HUDEP-2 (cell line): ENCODE measurements at regions not wholly inside any gene's neighbourhood (a gene's known extent, or its start where the extent isn't known, plus 50 kb on each side); places are given as distances from the start of the nearest gene placed in this dataset.

Experiments
- DNase-seq, 76 experiments: peaks; one replicate each; lab custom pipeline; 2025; ENCODE audit not compliant: unreplicated experiment in 76 of 76; lab: John Stamatoyannopoulos, UW

DNA sequence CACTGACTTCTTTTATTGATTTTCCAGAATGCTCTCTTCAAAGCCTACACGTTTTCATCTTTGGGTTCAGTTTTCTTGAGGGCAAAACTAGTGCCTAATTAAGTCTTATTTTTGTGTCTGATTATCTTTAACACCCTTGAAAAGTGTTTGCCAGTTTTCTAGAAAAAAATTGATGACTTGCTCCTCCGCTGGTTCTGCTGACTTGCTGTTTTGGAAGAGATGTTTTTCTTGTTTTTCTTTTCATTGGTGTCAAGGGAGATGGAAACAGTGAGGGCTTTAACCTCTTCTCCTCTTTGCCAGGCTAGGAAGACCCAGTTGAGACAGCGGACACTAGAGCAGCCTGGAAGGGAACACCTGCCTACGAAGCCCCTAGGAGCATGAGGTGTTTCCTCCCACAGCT lies 123.7 kb upstream of the EEPD1 start:
- no peak for DNase-seq

DNA sequence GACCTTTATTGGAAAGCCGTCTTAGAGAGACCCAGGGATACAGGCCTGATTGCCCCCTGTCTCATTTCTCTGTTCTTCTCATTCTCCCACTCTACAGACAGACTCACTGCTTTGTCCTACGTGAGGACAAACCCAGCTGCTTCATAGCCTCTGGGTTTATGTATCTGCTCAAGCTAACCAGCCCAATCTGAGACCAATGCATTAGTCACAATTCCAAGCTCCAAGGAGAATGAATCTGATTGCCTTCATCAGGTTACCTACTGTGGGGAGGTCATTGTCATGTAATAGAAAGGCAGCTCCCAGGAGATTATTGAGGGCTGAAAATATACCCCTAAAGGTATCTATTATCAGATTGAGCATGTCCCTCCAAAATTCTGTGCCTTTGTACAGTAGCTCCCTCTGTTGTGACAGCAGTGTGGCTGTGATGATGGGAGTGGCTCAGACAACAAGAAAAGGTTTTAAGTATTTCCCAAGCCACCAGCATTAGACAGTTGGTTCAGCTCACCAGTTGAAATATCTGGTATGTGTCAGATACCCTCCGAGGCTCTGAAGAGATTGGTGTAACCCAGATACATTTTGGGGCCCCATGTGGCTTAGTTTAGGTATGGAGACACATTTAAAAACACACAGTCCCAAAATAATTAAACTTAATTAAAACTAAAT lies 123.1 kb upstream of the EEPD1 start:
- DNase-seq, result no peak

DNA sequence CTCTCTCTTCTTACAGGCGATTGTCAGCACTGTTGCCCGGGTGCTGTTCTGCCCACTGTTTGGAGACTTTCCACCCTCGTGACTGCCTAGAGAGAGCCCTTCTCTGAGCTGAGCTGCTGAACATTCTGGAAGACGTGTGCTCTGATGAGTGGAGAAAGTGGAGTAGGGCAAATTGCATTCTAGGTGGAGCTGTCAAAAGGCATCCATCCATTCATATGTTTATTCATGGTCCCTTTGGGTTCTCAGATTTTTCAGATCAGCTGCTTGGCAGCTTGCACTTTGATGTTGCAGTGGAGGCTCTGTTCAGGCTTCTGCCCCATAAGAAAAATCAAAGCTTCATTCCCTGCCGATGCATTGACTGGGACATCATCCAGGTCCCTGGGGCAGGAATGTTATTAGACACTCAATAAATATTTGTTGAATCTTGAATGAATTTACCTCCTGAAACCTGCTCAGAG lies 120.7 kb upstream of the EEPD1 start:
- DNase-seq, result no peak

DNA sequence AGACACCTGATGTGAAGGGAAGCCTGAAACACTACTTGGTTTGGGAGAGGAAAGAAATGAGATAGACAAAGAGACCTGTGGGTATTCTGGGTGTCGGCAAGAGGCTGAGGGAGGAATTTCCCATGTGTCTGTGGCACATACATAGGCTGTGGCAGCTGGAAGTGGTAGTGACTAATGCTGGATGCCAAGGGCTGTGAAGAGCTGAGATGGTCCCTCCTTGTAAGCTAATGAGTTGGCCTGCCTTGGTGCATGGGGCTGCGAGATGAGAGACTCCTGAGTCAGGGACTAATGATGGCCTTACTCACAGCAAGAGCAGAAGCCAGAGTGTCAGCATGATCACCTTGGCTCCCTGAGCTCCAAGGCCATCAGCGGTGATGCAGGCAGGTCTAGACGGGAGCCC lies 119.0 kb upstream of the EEPD1 start:
- DNase-seq, result no peak

DNA sequence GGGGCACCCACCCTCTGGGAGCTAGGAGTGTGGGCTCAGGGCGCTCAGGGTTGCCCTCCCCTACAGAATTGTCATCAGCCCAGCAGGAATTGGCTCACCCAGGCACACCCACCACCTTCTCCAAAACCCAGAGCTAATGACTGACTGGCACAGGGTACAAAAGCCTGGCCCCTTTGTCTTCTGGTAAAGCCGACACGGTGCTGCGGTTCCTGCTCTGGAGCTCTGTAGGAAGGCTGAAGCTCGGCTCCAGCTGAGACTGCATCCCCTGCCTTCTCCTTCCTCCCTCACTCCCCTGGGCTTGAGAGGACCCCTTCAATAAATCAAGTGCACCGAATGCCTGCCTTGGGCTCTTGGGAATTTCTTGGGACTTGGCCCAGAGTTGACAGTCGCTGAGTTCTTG lies 117.9 kb upstream of the EEPD1 start:
- no peak for DNase-seq

DNA sequence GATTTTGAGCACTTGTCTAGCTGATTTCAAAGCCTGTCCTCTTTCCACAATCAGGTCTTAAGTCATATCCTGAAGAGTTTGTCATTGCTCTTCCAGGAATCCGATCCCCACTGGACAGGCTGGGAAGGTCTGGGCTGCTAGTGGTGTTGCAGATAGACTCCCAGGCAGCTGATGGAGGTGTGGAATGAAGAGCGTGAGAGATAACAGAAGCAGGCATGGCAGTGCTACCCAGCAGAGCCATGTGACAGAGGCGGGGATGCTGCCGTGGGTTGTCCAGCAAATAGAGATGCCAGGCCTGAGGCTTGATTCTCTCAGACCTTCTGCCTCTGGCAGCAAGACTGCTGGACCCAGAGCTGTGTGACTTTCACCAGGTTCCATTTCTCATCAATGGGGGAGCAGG lies 116.5 kb upstream of the EEPD1 start:
- no peak for DNase-seq

DNA sequence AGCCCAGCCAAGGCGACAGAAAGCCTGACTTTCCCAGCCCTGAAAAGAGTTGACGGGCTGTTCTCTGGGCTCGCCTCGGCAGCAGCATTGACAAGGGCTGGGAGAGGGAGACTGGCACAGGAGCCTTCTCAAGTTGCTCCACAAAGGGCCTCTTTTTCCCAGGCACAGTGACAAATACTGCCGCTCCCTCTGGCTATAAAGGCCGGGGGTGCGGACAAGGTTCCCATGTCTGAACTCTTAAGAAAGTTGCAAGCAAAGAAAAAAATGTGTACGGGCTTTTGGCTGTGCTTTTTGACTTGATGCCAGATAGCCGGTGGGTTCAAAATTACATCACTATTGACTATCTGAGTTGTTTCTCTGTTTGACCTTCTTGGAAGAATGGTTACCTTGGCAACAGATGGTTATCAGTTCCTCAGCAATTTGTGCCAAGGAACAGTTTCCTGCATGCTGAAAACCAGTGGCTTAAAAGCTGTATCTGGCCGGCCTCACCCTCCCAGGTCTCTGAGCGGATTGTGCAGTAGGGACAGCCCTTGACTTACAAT lies 115.9 kb upstream of the EEPD1 start:
- DNase-seq, result peak in 13 of 76 experiments; percentile 1 to 37 (median 13)

DNA sequence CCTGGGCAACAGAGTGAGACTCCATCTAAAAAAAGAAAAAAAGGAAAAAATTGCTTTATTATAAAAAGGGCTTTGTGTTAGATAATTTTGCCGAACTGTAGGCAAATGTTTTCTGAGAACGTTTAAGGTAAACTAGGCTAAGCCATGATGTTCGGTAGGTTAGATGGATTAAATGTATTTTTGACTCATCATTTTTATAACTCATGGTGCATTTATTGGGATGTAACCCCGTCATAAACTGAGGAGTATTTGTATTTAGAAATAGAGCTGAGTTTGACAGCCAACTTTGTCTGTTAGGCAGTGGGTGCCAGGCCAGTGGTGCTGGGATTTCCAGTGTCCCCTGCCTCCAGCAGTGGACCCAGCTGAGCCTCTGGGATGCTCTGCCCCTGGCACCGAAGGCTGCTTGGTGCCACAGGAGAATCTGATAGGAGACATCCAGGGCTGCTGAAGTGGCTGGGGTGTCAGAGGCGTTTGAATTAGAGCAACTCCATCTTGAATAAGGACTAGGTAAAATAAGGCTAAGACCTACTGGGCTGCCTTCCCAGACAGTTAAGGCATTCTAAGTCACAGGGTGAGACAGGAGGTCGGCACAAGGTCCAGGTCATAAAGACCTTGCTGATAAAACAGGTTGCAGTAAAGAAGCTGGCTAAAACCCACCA lies 114.9 kb upstream of the EEPD1 start:
- no peak for DNase-seq

DNA sequence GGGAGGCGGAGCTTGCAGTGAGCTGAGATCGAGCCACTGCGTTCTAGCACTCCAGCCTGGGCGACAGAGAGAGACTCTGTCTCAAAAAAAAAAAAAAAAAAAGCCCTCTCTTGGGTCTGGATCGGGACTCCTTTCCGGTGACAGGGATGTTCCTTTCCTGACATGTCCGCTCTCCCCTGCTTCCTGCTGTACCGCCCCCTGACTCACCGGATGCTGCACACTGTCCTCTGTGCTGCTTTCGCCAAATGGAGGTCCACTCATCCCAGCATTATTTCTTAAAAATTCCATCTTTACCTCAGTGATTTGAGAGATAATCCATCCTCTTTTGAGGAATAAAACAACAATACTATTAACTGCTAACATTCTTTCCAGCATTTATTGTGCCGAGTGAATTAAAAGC lies 113.8 kb upstream of the EEPD1 start:
- no peak for DNase-seq

DNA sequence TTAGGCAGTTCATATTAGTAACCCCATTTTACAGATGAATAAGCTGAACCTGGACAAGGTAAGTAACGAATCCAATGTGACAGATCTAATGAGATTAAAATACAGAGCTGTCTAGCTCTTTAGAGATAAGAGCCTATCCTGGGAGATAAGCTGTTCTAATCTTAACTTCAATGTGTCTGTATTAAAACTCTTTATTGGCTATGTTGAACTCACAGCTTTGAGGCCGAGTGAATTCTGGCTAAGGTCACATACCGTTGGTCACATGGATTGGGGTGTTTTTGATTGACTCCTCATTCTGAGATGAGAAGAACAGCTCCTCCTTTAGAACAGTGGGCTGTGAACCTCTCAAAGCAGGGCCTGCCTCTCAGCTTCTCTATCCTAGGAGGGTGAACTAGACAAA lies 113.4 kb upstream of the EEPD1 start:
- no peak for DNase-seq

DNA sequence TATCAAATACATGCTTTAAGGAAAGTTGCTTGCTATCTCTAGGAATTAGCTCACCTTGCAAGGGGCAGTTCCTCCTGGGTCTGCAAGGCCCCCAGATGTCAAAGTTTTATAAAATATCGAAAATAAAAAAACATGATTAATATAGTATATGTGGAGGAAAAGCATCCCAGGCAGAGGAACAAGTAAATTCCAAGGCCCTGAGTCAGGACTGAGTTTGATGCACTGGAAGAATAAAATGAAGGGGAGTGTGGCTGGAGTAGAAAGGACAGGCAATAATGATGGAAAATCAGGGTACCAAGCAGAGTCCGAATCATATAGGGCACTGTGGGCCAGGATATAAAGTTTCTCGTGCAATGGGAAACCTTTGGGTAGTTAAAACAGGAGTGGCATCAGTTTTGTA lies 112.4 kb upstream of the EEPD1 start:
- no peak for DNase-seq

DNA sequence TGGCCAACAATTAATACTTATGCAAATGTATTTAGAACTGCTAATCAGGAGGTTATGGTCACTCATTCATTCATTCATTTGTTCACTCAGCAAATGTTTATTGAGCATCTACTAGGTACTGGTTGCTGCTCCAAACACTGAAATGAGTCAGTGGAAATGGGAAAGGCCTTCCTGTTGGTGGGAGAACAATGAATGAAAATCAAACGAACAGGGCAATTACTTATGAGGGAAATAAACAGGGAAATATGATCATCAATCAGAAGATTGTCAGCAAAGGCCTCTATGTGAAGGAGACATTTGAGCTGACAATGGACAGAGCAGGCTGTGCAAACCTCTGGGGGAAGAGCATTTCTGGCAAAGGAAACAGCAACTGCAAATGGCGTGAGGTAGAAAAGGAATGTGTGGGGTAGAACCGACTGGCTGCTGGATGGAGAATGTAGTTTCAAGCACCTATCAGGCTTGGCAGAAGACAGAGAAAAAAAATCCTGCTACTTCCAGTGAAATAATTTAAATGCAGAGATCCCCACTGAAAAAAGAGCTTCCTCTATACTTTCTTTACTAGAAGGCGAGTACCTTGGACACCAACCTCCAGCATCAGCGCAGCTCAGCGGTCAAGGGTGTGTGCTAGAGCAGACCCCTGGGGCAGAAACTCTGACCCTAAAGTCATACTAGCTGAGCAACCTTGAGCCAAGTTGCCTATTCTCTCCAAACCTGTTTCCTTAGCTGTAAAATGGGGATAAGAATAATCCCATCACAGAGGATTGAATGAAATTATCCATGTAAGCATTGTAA lies 108.8 kb upstream of the EEPD1 start:
- no peak for DNase-seq

DNA sequence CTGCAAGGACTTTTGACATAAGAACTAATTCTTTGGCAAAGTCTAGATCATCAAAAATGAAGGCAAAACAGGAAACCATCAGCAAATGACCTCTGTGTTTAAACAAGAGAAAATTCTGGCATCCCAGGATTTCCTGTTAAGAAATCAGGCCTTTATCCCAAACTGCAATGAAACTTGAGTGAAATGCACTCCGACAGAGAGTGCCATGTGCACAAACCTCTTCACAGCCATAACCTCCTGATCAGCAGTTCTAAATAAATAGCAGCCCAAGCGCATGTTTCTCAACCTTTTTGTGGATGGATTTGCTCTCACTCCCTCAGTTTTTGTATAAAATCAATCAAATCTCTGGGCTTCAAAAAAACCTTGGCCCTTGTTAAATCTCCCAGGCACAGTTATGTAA lies 107.7 kb upstream of the EEPD1 start:
- no peak for DNase-seq

DNA sequence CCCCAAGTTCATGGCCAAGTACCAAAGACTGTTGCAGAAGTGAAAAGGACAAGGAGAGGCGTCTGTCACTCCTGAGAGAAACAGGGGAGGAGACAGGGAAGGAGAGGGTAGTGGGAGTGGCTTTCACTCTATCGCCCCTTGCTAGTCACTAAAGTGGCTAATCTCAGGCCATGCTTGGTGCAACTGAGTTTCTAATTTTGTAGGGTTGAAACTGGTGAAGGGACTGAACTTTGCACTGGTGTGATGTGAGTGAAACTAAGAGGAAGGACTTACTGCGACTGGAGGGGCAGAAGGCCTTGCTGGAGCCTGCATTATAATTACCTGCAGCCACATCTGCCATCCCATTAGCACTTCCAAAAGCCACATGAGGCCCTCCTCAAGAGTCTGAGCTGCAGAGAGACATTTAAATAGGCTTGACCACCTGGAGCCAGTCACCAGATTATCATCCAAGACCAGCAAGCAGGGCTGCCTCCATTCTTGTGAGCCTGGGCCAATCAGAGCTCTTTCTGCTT lies 107.2 kb upstream of the EEPD1 start:
- no peak for DNase-seq

DNA sequence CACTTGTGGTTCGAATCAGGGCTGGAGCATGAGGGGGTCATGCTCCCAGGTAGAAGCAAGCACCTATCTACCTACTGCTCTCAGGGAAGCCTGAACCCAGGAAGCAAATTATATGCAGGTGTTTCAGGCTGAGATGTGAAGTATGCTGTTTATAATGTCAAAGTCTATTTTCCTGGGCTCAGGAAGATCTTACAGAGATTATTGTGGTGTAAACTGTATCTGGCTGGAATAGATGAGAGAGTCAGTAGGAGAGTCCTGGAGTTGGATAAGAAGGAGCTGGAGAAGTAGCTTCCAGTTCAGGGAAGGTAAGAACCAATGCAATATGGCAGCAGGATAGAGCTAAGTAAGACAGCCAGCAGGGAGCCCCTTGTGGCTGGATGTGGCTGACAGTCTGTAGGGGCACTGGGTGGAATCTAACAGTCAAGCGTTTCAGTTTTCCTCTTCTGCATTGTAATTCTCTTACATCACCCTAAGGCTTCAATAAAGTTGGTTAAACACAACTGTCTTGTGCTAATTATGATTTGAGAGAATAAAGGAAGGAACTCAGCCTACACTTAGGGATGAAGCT lies 105.9 kb upstream of the EEPD1 start:
- DNase-seq, result no peak

DNA sequence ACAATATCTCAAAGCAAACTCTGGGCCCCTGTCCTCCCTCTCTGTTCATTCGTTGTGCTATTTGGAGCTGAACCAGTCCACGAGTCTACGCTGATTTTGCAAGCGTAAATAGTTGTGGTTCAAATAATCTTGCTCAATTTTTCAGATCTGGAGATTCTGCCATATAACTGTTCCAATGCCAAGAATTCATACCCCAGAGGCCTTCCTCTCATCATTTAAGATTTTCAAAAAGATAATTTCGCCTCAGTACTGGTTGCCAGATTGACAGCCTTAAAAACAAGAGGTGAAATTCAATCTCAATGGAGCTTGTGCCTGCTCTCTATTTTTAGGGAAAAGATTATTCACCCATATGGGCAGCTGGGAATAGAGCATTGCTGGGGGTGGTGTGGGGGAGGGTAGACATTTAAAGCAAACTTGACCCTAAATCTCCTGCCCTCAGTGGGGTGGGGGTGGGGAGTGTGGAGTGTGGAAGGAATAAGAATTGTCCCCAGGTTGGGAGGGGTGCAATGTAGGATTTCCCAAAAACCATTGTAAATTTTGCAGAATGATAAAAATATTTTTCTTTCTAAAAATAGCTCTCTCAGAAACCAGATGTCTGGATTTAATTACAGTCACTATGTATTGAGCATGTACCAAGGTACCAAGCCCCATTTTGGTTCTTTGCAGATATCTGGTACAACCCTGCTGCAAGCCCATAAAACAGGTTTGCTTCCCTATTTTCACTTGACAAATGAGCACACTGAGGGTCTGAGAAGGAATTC lies 104.7 kb upstream of the EEPD1 start:
- no peak for DNase-seq

DNA sequence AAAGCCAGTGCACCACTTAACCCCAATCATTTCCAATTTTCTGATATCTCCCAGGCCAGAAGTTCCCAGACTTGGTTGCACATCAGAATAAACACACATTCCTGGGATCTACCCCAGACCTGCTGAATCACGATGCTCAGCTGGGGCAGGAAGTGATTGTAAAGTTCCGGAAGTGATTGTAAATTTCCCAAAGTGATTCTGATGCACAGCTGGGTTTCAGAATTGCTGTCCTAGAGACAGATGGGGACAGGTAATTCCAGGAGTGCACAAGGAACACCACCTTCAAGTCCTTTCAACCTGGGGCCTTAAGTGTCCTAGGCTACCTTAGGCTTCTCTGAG lies 104.2 kb upstream of the EEPD1 start:
- DNase-seq, result no peak

DNA sequence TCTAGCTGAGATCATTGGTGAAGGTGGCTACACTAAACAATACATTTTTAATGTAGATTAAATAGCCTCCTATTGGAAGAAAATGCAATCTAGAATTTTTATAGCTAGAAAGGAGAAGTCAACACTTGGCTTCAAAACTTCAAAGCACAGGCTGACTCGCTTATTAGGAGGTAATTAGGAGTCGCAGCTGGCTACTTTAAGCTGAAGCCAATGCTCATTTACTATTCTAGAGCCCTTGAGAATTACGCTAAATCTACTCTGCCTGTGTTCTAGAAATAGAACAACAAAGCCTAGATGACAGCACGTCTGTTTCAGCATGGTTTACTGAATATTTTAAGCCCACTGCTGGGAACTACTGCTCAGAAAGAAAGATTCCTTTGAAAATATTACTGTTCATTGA lies 101.6 kb upstream of the EEPD1 start:
- no peak for DNase-seq

DNA sequence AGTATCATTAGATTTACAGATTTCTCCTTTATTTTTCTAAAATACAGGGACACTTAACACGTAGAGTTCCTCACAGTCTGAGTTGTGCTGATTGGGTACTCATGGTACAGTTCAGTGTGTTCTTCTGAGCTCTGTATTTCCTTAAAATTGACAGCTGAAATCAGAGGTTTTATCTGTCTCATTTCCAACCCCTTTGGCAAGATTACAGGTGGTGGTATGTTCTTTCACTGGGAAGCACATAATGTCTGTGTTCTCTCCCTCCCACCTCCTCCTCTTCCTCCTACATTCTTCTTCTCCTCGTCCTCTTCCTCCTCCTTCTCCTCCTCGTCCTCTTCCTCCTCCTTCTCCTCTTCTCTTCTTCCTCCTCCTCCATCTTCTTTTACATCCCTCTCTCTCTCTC lies 99.5 kb upstream of the EEPD1 start:
- DNase-seq, result no peak

DNA sequence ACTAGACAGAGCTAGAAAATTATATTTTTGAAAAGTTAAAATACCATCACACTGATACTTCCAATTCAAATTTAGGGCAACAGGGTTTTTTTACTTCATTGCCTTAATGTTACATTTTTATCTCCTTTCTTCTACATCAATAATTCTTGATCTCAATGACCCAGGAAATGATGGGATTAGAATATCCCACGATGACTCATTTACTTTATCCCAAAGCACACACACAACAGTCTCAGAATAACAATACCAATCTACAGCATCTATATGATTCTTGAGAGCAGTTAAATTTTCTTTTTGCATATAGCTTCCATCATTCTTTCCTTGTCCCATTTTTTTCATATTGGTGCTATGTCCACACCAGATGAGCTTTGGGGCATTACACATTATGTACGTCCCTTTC lies 98.4 kb upstream of the EEPD1 start:
- no peak for DNase-seq

DNA sequence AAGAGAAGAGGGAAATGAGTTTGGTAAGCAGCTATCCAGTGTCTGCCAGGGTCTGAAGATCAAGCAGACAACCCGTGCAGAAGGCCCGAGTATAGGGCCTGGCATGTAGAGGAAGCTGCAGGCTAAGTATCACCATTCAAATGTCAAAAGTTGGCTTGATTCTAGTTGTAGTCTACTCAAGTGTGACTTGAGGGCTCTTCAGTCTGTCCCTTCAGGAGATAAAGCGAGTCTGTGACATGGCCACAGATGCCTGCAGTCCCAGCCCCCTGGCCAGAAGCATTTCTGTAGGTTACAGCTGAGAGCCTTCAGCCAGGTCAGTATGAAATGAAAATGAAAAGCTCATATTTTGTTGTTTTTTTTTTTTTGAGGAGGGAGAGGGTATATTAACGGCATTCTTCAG lies 97.8 kb upstream of the EEPD1 start:
- DNase-seq, result no peak
